NT2/D1 (cell line): ENCODE measurements at regions not wholly inside any gene's neighbourhood (a gene's known extent, or its start where the extent isn't known, plus 50 kb on each side); places are given as distances from the start of the nearest gene placed in this dataset.

Experiments
- SUZ12 ChIP-seq: IDR thresholded peaks from 2 replicates; pipeline ENCODE4 v1.6.1; 2011; ENCODE audit not compliant: insufficient read length, insufficient read depth; ENCODE audit errors: extremely low read depth
- YY1 ChIP-seq: IDR thresholded peaks from 2 replicates; pipeline ENCODE4 v1.6.1; 2011; ENCODE audit not compliant: insufficient read length, insufficient read depth
- ZNF274 ChIP-seq: IDR thresholded peaks from 2 replicates; pipeline ENCODE4 v1.6.1; 2011; ENCODE audit warnings: mild to moderate bottlenecking, low read depth, low read length

DNA sequence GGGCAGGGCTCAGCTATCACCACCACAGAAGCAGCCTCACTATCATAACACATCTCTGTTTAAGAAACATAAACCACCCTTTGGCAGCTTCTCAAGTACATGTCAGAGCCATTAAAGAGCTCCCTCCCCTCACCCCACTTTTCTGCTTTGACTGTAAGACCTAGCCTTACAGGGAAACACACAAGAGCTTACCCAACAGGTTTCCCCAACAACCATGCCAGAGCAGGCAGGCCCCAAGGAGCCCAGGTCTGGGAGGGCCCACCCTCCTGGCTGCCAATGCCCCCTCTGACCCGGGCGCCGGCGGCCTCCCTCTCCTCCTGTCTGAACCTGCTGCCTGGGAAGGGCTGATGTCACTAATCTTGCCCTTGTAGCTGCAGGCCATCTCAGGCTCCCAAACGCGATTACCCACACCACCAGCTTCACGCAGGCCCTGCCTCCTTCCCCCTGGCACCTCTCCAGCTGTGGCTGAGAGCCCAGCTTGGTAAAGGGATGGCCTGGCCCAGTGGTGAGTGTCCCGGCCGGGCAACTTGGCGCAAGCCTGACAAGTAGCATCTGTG is 402.0 kb downstream of the MAFB start:
- TF ChIP-seq YY1: no peak
- no peak for TF ChIP-seq SUZ12
- no peak for TF ChIP-seq ZNF274
